Loucy (cell line): ENCODE measurements at regions not wholly inside any gene's neighbourhood (a gene's known extent, or its start where the extent isn't known, plus 50 kb on each side); places are given as distances from the start of the nearest gene placed in this dataset.

Source experiments
- H2AFZ ChIP-seq: fragments of 200-600 bp; sonication (generic); 2 replicates; pipeline ENCODE4 v1.6.0; 2016; ENCODE audit warnings: antibody characterized with exemption, mild to moderate bottlenecking, low read length, moderate library complexity
- H3F3A ChIP-seq: fragments of 200-600 bp; 2 replicates; pipeline ENCODE4 v1.6.0; 2016; ENCODE audit warnings: antibody characterized with exemption, low read depth, mild to moderate bottlenecking
- H3K27me3 ChIP-seq: fragments of 200-600 bp; sonication (generic); 2 replicates; pipeline ENCODE4 v1.6.1; 2014; ENCODE audit warnings: low read length, mild to moderate bottlenecking; ENCODE audit not compliant: insufficient read depth, poor library complexity, severe bottlenecking
- H3K36me3 ChIP-seq: fragments of 200-600 bp; sonication (generic); 2 replicates; pipeline ENCODE4 v1.6.1; 2016; ENCODE audit warnings: low read length; ENCODE audit not compliant: insufficient read depth
- H3K4me1 ChIP-seq: fragments of 200-600 bp; sonication (generic); 2 replicates; pipeline ENCODE4 v1.5.1; 2014; ENCODE audit warnings: low read length, mild to moderate bottlenecking; ENCODE audit not compliant: insufficient read depth, poor library complexity, severe bottlenecking
- H3K4me2 ChIP-seq: fragments of 200-600 bp; sonication (generic); 2 replicates; pipeline ENCODE4 v1.6.0; 2014; ENCODE audit warnings: antibody characterized with exemption, low read length, low read depth, mild to moderate bottlenecking; ENCODE audit not compliant: poor library complexity, severe bottlenecking
- H3K4me3 ChIP-seq: fragments of 200-600 bp; sonication (generic); 2 replicates; pipeline ENCODE4 v1.5.1; 2014; ENCODE audit warnings: low read length, mild to moderate bottlenecking, mixed read lengths; ENCODE audit not compliant: poor library complexity, severe bottlenecking
- H3K79me2 ChIP-seq: fragments of 200-600 bp; sonication (generic); 2 replicates; pipeline ENCODE4 v1.6.1; 2014; ENCODE audit warnings: low read length; ENCODE audit not compliant: insufficient read depth
- H3K9ac ChIP-seq: fragments of 200-600 bp; sonication (generic); 2 replicates; pipeline ENCODE4 v1.6.0; 2014; ENCODE audit warnings: mild to moderate bottlenecking, low read depth, low read length, moderate library complexity; ENCODE audit not compliant: poor library complexity, severe bottlenecking
- H3K9me2 ChIP-seq: fragments of 200-600 bp; sonication (generic); replicated peaks from 2 replicates; pipeline ENCODE4 v1.6.1; 2016; ENCODE audit warnings: low read depth, low read length, mixed read lengths
- H3K9me3 ChIP-seq: fragments of 200-600 bp; sonication (generic); 2 replicates; pipeline ENCODE4 v1.6.1; 2014; ENCODE audit warnings: mild to moderate bottlenecking, antibody characterized with exemption, low read length, low read depth; ENCODE audit not compliant: insufficient read depth
- H4K20me1 ChIP-seq: fragments of 200-600 bp; sonication (generic); 2 replicates; pipeline ENCODE4 v1.6.0; 2014; ENCODE audit warnings: antibody characterized with exemption, low read length, mild to moderate bottlenecking; ENCODE audit not compliant: insufficient read depth, poor library complexity, severe bottlenecking
- EZH2phosphoT487 ChIP-seq: fragments of 200-600 bp; IDR thresholded peaks from 2 replicates; pipeline ENCODE4 v1.6.1; 2018; ENCODE audit warnings: antibody characterized with exemption, mild to moderate bottlenecking, moderate library complexity, borderline replicate concordance
- TF ChIP-seq, protein P1 (sequence below): fragments of 200-600 bp; sonication (generic); conservative IDR thresholded peaks from 2 replicates; pipeline ENCODE4 v1.5.1; 2014; ENCODE audit warnings: mild to moderate bottlenecking, antibody characterized with exemption, low read length

DNA sequence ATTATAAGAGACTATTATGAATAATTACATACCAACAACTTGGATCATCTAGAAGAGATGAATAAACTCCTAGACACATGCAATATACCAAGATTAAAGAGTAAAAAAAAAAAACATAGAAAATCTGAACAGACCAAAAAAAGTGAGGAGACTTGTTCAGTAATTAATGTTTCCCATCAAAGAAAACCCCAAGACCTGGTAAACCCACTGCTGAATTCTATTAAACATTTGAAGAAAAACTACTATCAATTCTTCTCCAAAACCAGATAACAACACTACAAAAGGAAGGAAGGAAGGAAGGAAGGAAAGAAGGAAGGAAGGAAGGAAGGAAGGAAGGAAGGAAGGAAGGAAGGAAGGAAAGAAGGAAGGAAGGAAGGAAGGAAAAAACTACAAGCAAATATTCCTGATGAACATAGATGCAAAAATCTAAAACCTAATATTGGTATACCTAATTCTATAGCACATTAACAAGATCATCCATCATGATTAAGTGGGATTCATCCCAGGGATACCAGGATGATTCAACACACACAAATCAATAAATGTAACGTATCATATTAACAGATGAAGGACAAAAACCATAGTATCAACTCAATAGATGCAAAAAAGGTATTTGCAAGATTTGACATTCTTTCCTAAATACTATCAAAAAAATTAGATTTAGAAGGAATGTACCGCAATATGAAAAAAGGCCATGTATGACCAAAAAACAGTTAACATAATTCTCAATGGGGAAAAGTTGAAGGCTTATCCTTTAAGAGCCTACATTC, 445.5 kb downstream of the KCNH5 start:
- Histone ChIP-seq H3K9ac (no peak overlapping the region), H3K4me3 (no peak overlapping the region), H3K9me3 (no peaks in the 10 kb centered on the region), H3K79me2 (no peaks in the 10 kb centered on the region), H2AFZ (no peak overlapping the region), H3K4me2 (no peak overlapping the region), H3K36me3 (no peaks in the 10 kb centered on the region), H4K20me1 (no peaks in the 10 kb centered on the region), H3F3A (no peaks in the 10 kb centered on the region), H3K27me3 (no peaks in the 10 kb centered on the region), H3K4me1 (no peaks in the 10 kb centered on the region), H3K9me2 (no peaks in the 10 kb centered on the region)
- no peak for TF ChIP-seq EZH2phosphoT487
- TF ChIP-seq, protein P1, sequence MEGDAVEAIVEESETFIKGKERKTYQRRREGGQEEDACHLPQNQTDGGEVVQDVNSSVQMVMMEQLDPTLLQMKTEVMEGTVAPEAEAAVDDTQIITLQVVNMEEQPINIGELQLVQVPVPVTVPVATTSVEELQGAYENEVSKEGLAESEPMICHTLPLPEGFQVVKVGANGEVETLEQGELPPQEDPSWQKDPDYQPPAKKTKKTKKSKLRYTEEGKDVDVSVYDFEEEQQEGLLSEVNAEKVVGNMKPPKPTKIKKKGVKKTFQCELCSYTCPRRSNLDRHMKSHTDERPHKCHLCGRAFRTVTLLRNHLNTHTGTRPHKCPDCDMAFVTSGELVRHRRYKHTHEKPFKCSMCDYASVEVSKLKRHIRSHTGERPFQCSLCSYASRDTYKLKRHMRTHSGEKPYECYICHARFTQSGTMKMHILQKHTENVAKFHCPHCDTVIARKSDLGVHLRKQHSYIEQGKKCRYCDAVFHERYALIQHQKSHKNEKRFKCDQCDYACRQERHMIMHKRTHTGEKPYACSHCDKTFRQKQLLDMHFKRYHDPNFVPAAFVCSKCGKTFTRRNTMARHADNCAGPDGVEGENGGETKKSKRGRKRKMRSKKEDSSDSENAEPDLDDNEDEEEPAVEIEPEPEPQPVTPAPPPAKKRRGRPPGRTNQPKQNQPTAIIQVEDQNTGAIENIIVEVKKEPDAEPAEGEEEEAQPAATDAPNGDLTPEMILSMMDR, result no peak

DNA sequence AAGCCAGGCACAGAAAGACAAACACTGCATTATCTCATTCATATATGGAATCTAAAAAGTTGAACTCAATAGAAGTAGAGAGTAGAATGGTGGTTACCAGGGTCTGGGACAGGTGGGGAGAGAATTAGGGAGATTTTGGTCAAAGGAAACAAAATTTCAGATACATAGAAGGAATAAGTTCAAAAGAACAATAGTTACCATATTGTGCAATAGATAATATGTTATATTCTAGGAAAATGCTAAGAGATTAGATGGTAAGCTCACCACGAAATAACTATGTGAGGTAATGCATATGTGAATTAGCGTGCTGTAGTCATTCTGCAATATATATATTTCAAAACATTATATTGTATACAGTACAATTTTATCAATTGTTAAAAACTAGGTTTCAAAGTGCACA, 442.5 kb downstream of the KCNH5 start:
- H3K27me3 ChIP-seq, result no peaks in the 10 kb centered on the region
- no peaks in the 10 kb centered on the region for H3K79me2 ChIP-seq
- H3K9ac ChIP-seq, result no peak overlapping the region
- H3F3A ChIP-seq, result no peaks in the 10 kb centered on the region
- H4K20me1 ChIP-seq, result no peaks in the 10 kb centered on the region
- no peaks in the 10 kb centered on the region for H3K4me1 ChIP-seq
- no peaks in the 10 kb centered on the region for H3K36me3 ChIP-seq
- H3K4me3 ChIP-seq, result no peak overlapping the region
- TF ChIP-seq EZH2phosphoT487, result no peak
- TF ChIP-seq, protein P1, result no peak
- no peak overlapping the region for H2AFZ ChIP-seq
- H3K9me3 ChIP-seq, result no peaks in the 10 kb centered on the region
- no peaks in the 10 kb centered on the region for H3K9me2 ChIP-seq
- H3K4me2 ChIP-seq, result no peak overlapping the region

DNA sequence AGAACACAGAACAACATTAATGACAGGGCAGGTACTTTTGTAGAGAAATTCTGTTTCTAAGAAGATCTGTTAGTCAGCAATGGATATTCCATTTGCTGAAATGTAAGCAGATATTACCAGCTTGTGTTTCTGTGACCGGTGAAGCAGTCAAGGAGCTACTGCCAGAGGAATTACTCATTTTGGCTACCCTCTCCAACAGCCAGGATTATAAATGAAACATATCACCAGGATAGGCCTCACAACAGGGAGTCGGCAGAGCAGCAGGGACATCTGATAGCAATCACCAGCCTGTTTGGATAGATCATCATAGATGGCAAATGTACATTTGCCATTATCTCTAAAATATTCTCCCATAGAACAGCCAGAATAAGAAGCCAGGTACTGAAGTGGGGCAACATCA, 440.7 kb downstream of the KCNH5 start:
- Histone ChIP-seq H2AFZ (no peak overlapping the region), H3K9me3 (no peaks in the 10 kb centered on the region)

More for the DNA sequence above, 440.7 kb downstream of the KCNH5 start:
- Histone ChIP-seq H3K4me3 (no peak overlapping the region), H3F3A (no peaks in the 10 kb centered on the region), H4K20me1 (no peaks in the 10 kb centered on the region), H3K4me2 (no peak overlapping the region), H3K36me3 (no peaks in the 10 kb centered on the region), H3K9me2 (no peaks in the 10 kb centered on the region), H3K4me1 (no peaks in the 10 kb centered on the region), H3K27me3 (no peaks in the 10 kb centered on the region), H3K9ac (no peak overlapping the region), H3K79me2 (no peaks in the 10 kb centered on the region)
- TF ChIP-seq, protein P1, result no peak
- no peak for TF ChIP-seq EZH2phosphoT487
